NCI-H526 treated with DMSO at 0.1 percent for 48 hours (cell line): ENCODE measurements at regions not wholly inside any gene's neighbourhood (a gene's known extent, or its start where the extent isn't known, plus 50 kb on each side); places are given as distances from the start of the nearest gene placed in this dataset.

ENCODE experiments used
- DNase-seq: peaks from one replicate; lab custom pipeline; 2025; lab: John Stamatoyannopoulos, UW

GRCh38 chr3:181660337-181660736 lies 51.4 kb upstream of the SOX2 start:
- DNase-seq = no peak

GRCh38 chr3:181637456-181637855 lies 74.3 kb upstream of the SOX2 start:
- no peak for DNase-seq

- no peak for DNase-seq
These were observed 74.7 kb upstream of the SOX2 start for GRCh38 chr3:181637056-181637455.

GRCh38 chr3:181635141-181635540 lies 76.6 kb upstream of the SOX2 start:
- DNase-seq = no peak

- DNase-seq = no peak
These were observed 78.2 kb upstream of the SOX2 start for GRCh38 chr3:181633556-181633955.

- DNase-seq = no peak
These were observed 79.8 kb upstream of the SOX2 start for GRCh38 chr3:181631901-181632300.

GRCh38 chr3:181630853-181631252 lies 80.9 kb upstream of the SOX2 start:
- DNase-seq = no peak

- DNase-seq = no peak
These were observed 82.0 kb upstream of the SOX2 start for GRCh38 chr3:181629711-181630110.

- no peak for DNase-seq
These were observed 82.7 kb upstream of the SOX2 start for GRCh38 chr3:181629029-181629428.

- no peak for DNase-seq
These were observed 83.3 kb upstream of the SOX2 start for GRCh38 chr3:181628384-181628783.

GRCh38 chr3:181626036-181626435 lies 85.7 kb upstream of the SOX2 start:
- no peak for DNase-seq

- no peak for DNase-seq
These were observed 87.6 kb upstream of the SOX2 start for GRCh38 chr3:181623924-181624694.

GRCh38 chr3:181622365-181622764 lies 89.4 kb upstream of the SOX2 start:
- DNase-seq = no peak

GRCh38 chr3:181619897-181620296 lies 91.8 kb upstream of the SOX2 start:
- no peak for DNase-seq

- DNase-seq = no peak
These were observed 93.5 kb upstream of the SOX2 start for GRCh38 chr3:181618260-181618659.

GRCh38 chr3:181616088-181617070 lies 95.3 kb upstream of the SOX2 start:
- DNase-seq = no peak

- DNase-seq = no peak
These were observed 96.1 kb upstream of the SOX2 start for GRCh38 chr3:181615666-181616065.

- DNase-seq = no peak
These were observed 96.8 kb upstream of the SOX2 start for GRCh38 chr3:181614878-181615277.

- DNase-seq = no peak
These were observed 97.9 kb upstream of the SOX2 start for GRCh38 chr3:181613813-181614212.

GRCh38 chr3:181613191-181613590 lies 98.5 kb upstream of the SOX2 start:
- no peak for DNase-seq

- no peak for DNase-seq
These were observed 100.8 kb upstream of the SOX2 start for GRCh38 chr3:181610973-181611265.

GRCh38 chr3:181610083-181610972 lies 101.4 kb upstream of the SOX2 start:
- no peak for DNase-seq
